SK-N-DZ (cell line): ENCODE measurements at regions not wholly inside any gene's neighbourhood (a gene's known extent, or its start where the extent isn't known, plus 50 kb on each side); places are given as distances from the start of the nearest gene placed in this dataset.
A peak's percentile ranks its signal among the peaks of the same experiment; 100 is the strongest.

Source experiments
- DNase-seq: peaks from one replicate; pipeline ENCODE4 v3.0.0-alpha.2; 2015; ENCODE audit warnings: low spot score

DNA sequence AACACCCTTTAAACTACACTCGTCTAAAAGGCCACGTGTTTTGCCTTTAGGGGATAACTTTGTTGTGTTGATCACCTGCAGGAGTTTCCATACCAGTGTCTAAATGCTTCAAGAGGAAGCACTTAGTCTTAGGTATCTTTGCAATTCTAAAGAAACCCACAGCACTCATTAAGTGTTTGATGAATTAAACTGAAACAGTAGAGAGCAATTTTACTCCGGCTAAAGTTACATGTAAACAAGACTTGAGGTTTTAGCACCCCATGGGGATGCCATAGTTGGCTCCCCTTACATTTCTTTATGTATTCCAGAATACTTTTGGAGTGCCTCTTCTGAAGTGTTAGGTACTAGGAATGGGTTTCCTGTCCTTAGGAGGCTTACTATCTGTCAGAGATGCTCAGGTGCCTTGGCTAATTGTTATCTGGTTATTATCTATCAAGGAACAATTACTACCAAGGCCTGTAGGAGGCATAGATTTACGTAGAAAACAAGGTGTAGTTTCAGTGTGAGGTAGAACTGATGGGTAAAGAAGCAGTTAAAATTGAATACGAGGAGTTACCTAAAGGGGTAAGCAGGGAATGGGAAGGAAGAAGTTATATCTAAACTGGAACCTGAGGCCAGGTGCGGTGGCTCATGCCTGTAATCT lies 176.8 kb upstream of the SAMSN1 start:
- DNase-seq: no peak

DNA sequence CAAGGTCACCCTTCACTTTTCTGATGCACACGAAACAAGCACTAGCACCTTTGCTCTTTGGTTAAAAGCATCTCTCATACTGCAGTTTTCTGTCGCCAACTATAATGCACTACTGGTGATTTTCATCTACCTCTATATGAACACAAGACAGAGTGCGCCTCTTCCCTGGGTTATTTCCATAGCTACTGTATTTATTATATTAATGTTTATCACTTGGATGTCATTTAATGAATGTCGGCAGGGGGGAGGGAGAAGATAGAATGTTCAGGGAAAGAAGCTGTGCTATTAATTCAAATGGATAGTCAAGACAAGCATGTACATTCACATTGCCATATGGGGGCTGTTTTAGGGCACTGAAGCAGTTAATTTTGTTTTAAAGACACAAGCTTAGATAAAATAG lies 174.1 kb upstream of the SAMSN1 start:
- DNase-seq: no peak

DNA sequence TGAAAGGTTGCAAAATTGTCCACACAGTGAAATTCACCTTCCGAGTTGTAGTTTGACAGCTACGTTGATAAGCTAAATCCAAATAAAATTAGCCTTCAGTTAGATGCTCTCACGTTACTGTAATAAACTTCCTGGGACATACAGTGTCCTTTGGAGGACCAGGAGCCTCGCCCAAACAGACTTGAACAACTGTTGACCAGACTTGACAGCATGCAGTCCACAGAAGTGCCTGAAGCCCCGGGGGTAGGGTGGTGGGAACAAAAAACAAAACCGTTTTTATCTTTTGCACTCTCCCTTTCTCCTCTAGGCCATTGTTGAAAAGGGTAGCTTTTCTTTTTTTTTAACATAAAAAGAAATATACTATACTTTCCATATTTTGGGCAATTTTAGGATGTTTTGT lies 172.8 kb upstream of the SAMSN1 start:
- DNase-seq: peak; percentile 83

DNA sequence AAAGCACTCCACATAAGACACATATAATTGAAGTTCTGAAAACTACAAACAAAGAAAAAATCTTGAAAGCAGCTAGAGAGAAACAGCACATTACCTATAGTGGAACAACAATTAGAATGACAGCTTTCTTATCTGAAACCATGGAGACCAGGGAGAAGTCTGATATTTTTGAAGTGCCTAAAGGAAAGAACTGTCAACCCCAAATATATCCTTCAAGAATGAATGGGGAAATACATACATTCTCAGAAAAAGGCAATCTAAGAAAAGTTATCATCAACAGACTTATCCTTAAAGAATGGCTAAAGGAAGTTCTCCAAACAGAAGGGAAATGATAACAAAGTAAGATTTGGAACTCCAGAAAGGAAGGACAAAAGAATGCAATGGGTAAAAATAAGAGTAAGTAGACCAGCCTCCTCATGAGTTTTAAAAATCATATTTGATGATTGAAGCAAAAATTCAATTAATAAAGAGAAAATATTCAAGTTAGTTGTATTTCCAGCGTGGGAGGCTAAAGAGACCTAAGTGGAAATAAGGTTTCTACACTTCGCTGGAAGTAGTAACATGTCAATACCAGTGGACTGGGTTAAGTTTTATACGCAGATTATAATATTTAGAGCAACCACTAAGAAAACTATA lies 170.8 kb upstream of the SAMSN1 start:
- DNase-seq: no peak

DNA sequence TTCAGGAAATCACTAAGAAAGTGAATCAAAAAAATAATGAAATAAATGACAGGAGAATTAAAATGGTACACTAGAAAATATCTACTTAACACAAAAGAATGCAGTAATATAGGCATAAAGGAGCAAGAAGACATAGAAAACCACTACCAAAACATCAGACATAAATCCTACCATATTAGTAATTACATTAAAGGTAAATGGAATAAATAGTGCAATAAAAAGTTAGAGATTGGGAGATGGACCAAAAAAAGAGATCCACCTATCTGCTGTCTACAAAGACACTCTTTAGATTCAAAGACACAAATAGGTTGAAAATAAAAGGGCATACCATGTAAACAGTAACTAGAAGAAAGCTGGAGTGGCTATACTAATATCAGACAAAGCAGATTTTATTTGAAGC lies 167.0 kb upstream of the SAMSN1 start:
- DNase-seq: no peak

DNA sequence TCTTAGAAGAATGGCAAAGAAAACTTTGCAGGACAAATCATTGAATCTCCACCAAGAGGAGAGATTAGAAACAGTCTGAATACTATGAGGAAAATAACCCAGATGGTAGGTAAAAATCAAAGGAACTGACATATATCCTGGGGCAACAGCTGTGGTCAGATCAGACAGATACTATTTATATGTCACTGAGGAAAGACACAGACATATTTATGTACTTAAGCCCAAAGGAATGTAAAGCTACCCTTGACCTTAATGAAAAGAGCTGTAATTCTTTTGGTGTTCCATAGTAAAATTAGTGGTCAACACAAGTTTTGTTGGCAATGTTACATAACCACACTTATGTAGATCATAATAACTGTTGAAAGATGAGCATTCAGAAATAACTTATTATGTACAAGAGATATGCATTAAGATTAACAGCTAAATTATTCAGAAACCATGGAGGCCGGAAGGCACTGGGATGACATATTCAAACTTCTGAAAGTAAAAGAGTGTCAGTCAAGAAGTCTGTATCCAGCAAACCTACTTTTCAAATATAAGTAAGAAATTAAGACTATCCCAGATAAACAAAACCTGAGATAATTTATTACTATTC lies 166.1 kb upstream of the SAMSN1 start:
- DNase-seq: no peak

GRCh38 chr21:14711287-14711686 lies 165.2 kb upstream of the SAMSN1 start:
- DNase-seq: no peak

- DNase-seq: no peak
These were observed 161.5 kb upstream of the SAMSN1 start for GRCh38 chr21:14707511-14708020.

- DNase-seq: no peak
These were observed 160.8 kb upstream of the SAMSN1 start for GRCh38 chr21:14706712-14707510.

DNA sequence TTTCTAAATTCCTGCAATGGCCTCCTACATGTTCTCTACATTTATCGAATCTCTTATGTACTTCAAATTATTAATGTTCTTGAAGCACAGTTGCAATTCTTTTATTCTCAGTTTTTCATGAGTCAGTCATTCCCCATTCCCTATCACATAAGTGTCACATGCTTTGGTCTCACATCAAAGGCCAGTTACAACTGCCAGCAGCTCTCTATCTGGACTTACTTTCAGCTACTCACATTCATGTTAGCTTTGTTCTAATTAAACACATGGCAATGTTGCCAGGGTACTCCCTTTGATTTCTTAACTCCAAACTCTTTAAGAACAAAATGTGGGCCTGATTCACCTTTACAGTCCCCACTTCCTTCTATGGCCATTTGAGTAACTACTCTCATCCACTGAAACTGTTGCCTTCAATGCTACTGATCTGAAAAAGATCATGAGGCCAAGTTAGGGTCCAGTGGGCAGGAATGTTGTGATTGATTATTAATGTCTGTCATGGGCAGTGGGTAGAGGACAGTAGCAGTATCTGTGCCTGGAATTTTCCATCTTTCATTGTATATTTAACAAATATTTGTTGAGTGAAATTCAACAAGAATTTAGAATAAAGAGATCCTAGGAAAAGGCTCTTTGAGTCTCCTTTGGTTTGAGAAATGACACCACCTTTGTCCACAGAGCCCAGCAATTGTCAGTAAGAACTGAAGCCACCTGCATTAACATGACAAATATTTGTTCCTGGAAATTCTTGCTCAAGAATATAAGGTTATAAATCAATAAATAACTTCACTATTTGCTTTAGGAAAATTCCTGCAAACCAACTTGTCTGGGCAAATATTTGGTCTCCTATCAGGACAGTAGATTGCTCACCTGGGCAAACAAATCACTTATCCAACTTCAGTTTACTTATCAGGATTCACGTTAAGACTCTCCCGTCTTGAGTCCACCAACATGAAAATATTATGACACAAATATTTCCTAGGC lies 153.6 kb upstream of the SAMSN1 start:
- no peak for DNase-seq

- DNase-seq: no peak
These were observed 151.7 kb upstream of the SAMSN1 start for GRCh38 chr21:14697769-14698168.

GRCh38 chr21:14694817-14695216 lies 148.7 kb upstream of the SAMSN1 start:
- no peak for DNase-seq

DNA sequence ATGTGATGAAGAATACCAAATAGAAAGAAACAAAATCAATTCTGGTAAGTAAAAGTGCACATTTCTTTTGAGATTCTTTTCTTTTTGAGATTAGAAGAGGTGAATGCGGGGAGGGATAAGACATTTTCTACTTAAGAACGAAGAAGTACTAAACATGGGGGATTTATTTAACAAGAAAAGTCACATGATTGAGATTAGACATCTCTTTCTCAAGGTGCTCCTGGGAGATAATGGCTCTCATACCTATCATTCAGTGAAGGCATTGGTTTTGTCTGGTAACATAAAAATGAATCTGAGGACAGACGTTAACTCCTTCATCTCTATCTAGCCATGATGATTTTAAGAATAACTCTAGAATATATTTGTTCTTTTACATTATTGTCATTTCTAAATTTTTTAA lies 147.9 kb upstream of the SAMSN1 start:
- DNase-seq: no peak

- DNase-seq: no peak
These were observed 145.8 kb upstream of the SAMSN1 start for GRCh38 chr21:14691914-14692313.

DNA sequence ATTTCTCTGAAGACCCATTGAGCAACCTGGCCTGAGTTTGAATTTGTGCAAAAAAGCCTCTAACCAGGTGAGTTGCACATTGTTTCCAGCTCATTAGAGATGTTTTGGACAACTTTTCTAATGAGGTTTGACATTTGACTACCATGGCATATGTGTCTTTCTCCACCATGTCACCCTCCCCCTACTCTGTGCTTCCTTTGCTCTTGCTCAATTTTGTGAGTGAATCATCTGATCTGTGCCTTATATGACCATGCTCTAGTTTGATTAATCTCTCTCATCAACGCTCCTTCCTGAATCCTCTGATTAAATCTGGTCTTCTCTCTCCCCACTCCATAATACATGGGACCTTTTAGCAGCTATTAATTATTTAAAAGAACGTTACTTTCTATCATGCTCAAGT lies 144.8 kb upstream of the SAMSN1 start:
- DNase-seq: no peak

GRCh38 chr21:14688936-14689335 lies 142.8 kb upstream of the SAMSN1 start:
- no peak for DNase-seq

DNA sequence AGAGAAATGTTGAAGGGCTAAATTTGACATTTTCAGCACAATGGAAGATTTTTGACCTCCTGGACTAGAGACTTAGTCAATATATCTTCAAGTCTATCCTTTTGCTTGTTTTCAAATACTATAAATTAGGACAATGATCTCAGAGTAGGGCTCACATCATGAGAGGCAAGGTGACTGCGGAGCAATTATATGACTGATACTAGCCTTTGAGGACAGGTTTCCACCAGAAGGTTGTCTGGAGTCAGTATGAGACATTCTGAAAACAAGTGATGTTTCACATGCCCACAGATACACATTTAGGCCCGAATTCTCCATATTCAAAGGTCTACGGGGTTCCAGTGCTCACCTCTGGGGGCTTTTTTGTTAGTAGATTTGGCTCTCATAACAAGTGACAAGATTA lies 142.3 kb upstream of the SAMSN1 start:
- DNase-seq: no peak

DNA sequence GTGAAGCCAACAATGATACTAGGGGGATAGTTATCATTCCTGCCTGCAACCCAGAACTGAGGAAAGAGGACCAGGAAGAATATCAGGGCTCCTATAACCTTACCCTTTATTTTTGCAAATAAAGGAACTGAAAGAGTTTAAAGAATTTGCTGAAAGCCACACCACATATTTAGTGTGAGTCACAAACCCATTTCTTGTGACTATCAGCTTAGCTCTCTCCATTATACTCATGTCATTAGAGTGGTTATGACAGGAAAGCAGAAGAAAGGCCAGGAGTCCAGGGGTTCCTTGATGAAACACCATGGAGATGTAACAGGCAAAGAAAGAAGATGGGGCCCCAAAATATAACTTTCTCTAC lies 141.1 kb upstream of the SAMSN1 start:
- DNase-seq: no peak

- DNase-seq: no peak
These were observed 140.6 kb upstream of the SAMSN1 start for GRCh38 chr21:14686466-14687267.

DNA sequence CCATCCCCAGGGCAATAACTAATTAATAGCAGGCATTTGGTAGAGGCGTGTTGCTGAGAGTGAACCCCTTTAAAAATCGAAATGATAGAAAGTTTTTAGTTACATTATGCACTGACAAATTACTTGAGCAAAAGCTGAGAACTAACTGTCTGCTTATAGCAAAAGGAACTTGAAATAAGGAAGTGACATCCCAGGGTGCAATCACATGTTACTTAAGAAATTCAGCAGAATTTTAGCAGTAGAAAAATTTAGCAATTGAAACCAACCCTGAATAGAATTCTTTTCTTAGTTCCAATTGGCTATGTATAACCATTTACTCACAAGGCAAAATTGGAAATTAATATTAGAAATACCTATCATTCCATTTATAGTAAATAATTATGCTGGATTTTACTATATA lies 139.5 kb upstream of the SAMSN1 start:
- no peak for DNase-seq
